ENCODE measurements at regions not wholly inside any gene's neighbourhood (a gene's known extent, or its start where the extent isn't known, plus 50 kb on each side); places are given as distances from the start of the nearest gene placed in this dataset.
"Not testable (repeated sequence)": the region's sequence is repeated elsewhere in the genome, so short reads cannot be mapped to it uniquely, and the experiment has no call there.

DNA sequence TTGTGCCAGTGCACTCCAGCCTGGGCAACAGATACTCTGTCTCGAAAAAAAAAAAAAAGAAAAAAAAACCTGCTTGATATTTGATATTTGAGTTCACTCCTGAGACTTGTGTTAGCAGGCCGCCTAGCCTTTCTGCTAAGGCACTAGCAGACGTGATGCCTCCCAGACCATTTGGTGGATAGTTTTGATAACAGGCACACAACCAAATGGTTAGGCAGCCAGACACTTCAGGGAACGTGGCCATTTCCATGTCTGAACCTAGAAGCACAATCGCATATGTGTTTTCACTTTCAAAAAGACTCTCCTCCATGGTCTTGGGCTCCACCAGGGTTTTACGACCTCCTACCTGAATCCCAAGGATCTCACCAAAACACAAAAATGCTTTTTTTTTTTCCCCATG is 1319.5 kb downstream of the BRINP3 start:
- DNase-seq, result no peak

GRCh38 chr1:189175889-189176288 is 1301.8 kb downstream of the BRINP3 start:
- DNase-seq, result no peak

GRCh38 chr1:189180057-189180456 is 1297.6 kb downstream of the BRINP3 start:
- no peak for DNase-seq

GRCh38 chr1:189185097-189185496 is 1292.6 kb downstream of the BRINP3 start:
- DNase-seq, result no peak

DNA sequence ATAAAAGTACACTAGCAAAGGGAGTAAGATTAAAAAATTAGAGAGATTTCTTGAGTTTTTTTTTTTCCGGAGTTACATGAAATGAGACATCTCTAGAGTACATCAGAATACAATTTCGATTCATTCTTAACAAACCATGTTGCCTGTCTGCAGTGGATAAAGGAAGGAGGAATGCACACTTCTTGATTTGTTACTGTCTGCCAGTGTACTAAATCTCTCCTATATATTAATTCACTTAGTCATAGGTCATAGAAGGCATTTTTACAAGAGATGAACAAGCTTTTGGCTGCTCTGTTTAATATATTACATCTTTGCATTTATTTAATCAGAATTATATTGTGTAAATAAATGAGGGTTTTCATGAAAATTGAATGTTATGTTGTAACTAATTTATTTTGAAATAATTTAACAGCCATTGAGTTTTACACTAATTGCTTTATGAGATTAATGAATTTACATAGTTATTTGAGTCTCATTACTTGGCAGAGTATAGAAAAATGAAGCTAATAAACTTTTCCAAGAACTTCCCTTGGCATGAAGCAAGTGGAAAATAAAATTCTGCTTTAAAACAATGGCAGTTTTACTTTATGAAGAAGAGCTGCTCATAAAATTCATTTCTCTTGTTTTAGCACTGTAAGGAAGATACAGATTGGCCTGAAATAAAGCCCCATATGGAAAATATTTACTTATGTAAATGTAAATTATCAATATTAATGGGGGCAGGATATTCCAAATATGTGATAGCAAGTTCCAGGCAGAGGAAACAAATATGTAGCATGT is 1284.7 kb downstream of the BRINP3 start:
- no peak for DNase-seq

DNA sequence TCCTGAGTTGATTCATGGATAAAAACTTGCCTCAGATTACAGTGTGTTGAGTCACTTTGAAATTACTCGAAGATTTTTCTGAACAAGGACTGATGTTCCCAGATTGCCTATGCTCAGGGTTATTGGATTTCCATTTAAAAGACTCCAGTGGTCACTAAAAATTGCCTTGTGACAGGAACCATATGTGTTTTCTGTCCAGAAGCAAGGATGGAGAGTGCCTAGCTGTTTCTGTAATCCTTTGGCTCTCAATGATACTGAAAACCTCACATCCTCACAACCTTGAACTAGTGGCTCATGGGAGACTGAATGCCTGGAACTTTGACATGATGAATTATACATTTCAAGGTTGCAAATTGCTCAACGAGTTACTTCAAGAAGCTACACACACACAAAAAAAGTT is 1271.8 kb downstream of the BRINP3 start:
- no peak for DNase-seq

DNA sequence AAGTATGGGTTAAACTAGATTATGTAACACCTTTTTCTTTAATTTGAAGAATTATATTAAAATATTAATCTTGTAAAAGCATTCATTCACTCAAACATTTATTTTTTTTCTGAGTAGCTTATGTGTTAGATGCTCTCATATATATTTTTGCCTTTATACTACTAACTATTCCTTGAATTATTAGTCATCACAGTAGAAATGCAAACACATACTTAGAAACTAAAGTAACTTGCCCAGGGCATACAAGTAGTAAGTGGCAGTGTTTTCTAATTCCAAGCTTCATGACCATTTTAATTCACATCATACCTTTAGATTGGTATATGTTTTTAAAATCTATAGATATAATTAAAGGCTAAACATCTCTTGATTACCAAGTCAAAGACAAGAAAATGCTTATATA is 1271.0 kb downstream of the BRINP3 start:
- DNase-seq, result no peak

DNA sequence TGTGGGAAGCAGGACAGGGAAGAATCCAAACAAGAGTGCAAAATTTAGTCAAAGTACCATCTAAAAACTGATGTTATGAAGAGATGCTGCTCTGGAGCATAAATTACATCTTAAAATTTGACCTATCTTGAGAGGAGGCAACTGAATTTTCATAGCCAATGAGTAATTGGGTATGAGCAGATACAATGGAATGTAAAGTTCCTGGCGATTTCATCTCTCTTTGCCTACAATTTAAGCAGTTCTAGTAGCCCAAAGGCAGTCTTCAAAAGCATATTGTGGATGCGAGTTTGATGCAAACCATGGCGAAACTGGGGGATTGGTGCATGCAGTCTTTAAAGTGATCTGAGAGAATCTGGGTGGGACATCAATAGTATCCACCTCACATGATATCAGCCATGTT is 1265.9 kb downstream of the BRINP3 start:
- no peak for DNase-seq

GRCh38 chr1:189212606-189213005 is 1265.1 kb downstream of the BRINP3 start:
- DNase-seq, result no peak

DNA sequence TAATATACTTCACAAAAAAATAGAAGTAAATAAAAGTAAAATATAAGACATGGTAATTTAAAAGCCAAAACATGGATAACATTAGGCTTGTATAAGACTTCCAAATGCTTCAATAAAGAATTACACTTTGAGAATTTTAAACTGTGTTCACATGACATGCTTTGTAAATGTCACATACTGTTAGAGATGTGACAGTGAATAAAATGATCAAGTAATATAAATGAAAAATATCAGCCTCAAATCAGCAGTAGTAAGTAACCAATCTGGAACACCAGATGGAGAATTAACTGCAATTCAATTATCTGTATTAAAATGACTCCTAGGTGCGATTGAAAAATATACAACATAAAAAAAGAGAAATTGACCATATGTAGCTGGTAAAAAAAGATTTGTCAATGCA is 1260.8 kb downstream of the BRINP3 start:
- no peak for DNase-seq

DNA sequence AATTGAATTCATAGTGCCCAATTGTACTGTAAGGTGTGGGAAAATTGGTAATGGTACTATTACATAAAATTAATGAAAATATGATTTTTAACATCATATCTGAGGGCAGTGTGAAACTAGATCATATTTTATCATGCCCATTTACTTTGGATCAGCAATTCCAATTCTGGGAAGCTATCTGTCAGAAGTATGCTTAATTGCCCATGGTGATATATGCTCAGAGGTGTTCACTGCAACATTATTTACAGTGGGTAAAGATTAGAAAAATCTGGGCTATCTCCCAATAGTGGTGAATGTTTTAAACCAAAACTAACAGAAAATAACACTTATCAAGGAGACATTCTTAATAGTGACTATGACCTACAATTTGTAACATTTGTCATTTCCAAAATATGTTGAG is 1260.0 kb downstream of the BRINP3 start:
- no peak for DNase-seq

- no peak for DNase-seq
Observed at GRCh38 chr1:189220750-189221149, 1256.9 kb downstream of the BRINP3 start.

GRCh38 chr1:189225794-189226145 is 1251.9 kb downstream of the BRINP3 start:
- not testable (repeated sequence) for DNase-seq

DNA sequence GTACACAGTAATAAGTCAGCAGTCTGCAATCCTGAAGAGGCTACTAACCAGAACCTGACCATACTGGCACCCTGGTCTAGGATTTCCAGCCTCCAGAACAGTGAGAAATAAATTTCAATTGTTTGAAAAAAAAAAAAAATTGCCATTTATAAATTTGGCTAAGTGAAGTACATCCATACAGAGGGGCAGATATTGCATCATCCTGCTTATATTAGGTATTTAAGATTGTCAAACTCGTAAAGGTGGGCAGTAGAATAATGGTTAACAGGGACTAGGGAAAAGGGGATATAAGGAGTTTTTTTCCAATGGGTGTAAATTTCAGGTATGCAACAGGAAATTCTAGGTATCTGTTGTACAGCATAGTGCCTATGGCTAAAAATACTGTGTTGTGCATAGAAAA is 1250.9 kb downstream of the BRINP3 start:
- DNase-seq, result no peak

GRCh38 chr1:189237008-189237407 is 1240.7 kb downstream of the BRINP3 start:
- no peak for DNase-seq

DNA sequence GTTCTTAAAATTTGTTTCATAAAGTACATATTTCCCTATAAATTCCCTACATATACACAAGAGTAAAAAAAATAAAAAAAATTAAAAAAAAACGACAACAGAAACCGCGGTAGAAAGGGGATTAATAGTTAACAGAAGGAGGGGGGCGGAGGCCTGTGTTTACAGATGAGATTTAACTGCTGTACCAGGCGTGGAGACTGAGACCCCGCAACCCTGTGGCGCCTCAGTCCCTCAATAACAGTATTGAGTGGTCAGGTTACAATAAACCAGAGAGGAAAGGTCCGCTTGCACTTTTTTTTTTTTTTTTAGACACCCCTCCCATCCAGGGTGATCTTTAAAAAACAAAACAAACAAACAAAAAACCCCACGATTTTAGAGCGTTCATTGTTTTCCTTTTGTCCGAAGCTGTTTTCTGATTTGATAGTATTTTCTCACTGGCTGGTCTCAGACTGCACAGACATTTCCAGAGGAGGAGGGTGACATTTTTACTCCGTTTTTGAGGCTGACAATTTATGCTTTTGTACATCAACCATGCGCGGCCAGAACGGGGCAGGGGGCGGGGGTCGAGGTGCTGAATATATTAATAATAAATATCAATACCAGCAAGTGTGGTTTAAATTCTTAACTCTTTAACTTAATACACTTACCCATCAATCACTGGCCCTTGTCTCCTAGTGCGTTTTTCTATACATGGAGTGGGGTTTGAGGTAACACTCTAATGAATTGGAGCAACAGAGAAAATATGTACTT is 1223.9 kb downstream of the BRINP3 start:
- no peak for DNase-seq

DNA sequence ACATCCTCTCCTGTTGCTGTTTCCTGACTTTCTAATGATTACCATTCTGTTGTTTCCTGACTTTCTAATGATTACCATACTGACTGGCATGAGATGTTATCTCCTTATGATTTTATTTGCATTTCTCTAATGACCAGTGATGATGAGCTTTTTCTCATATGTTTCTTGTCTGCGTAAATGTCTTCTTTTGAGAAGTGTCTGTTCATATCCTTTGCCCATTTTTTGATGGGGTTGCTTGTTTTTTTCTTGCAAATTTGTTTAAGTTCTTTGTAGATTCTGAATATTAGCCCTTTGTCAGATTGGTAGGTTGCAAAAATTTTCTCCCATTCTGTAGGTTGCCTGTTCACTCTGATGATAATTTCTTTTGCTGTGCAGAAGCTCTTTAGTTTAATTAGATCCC is 1216.5 kb downstream of the BRINP3 start:
- not testable (repeated sequence) for DNase-seq

GRCh38 chr1:189269011-189269410 is 1208.7 kb downstream of the BRINP3 start:
- DNase-seq, result no peak

DNA sequence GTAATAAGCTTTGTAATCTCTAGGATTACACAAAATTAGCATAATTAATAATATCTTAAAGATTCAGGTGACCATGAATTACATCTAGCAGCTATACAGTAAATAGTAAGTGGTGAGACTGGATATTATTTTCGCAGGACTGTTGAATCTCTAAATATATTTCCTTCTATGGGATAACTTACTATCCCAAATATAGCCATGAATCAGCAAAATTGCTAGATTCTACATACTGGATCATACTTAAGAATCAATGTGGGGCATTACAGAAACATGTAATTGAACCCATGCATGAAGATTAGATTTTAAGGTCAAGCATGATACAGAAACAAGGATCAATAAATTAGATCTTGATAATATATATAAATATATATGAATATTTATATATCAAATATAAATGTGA is 1203.4 kb downstream of the BRINP3 start:
- DNase-seq, result no peak

DNA sequence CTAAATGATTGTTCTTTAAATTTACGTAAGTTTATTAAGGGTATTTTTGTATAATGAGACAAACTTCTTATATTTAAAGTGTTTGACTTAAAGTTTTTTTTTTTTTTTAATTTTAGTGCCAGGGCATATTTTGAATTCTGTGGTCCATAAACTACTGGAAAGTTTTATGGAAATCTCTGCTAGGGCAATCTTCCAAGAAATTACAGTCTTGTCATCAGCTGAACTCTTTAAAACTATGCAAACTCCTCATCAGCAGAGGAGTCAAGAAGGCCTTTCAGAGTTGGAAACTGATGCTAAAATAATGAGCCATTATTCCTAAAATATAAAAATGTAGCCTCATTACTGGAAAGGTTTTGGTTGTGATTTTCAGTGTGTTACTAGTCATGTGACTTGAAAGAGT is 1201.9 kb downstream of the BRINP3 start:
- DNase-seq, result no peak

- DNase-seq, result no peak
Observed at GRCh38 chr1:189289346-189289745, 1188.3 kb downstream of the BRINP3 start.

DNA sequence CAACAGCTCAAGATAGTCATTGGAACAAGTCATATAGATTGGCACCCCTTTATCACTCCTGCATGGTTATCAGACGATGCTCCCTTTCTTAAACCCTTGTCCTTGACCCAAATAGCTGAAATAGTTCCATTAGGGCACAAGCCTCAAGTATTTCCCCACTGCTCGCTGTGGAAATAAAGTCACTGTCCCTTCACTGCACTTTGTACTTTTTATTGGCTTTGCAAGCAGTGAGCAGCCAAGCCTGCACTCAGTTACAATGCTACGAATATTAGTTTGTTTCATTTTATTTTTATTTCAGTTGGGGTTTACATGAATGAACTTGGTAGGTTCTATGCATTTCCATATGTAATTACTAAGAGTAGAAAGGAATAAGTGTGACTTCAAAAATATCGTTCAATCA is 1176.4 kb downstream of the BRINP3 start:
- DNase-seq, result no peak

DNA sequence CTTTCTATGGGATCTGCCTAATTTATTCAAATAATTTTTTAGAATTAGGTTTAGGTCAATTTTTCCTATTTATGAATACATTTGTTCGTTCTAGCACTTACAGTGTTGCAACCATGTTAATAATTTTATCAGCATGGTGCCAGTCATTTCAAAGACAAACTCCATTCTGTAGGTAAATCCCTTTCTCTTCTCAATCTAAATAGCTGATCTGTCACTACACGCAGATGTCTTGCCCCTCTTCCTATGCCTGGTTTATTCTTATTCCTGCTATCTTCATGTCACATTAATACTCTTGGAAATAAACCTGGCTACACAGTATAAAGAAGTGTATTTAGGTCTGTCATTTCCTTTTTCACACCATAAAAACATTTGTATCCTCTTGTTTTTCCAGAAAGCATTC is 1172.4 kb downstream of the BRINP3 start:
- DNase-seq, result no peak

GRCh38 chr1:189311915-189312314 is 1165.7 kb downstream of the BRINP3 start:
- no peak for DNase-seq

DNA sequence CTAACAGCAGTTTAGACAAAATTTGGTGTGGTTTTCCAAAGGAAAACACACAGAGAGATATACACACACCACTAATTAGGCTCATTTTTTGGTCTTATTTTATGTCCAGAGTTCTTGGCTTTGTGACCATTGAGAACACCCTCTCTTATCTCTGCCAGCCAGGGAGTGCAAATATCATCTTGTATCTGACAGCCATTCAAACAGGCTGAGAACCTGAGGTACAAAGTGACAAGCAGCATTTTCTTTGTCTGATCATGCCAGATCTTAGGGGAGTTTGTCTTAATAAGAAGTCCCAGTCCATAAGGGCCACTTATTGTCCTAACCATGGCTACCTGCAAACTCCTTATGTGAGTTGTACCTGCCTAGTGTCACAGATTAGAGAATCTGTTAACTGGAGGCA is 1165.2 kb downstream of the BRINP3 start:
- DNase-seq, result no peak
